ENCODE measurements at regions not wholly inside any gene's neighbourhood (a gene's known extent, or its start where the extent isn't known, plus 50 kb on each side); places are given as distances from the start of the nearest gene placed in this dataset.

DNA sequence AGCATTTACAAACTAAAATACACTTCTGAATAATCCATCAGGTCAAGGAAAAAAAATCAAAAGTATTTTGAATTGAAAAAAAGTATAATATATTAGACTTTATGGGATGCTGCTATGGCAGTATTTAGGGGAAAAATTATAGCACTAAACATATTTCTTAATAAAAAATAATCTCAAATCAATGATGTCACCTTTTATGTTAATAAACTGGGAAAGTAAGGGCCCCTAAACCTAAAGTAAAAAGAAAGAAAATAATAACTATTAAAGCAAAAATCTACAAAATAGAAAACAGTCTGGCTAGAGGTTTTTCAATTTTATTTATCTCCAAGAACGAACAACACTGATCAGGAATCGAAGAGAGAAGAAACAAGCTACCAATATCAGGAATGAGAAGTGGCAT is 160.8 kb upstream of the PLXNA2 start:
- Histone ChIP-seq H3K27ac (ENCODE audit: low read depth in 2 of 2, low read length in 1 of 2) (no peak overlapping the region), H3K4me1 (ENCODE audit: control insufficient read depth in 2 of 2, insufficient read depth in 2 of 2, low read length in 1 of 2) (no peaks in the 10 kb centered on the region), H3K36me3 (ENCODE audit: control insufficient read depth in 2 of 2, insufficient read depth in 2 of 2, low read length in 1 of 2) (no peaks in the 10 kb centered on the region), H3K27me3 (ENCODE audit: control insufficient read depth in 1 of 2, insufficient read depth in 2 of 2, low read length in 2 of 2) (no peaks in the 10 kb centered on the region), H3K9me3 (ENCODE audit: control insufficient read depth in 2 of 2, insufficient read depth in 1 of 2, low read depth in 1 of 2, low read length in 1 of 2) (no peaks in the 10 kb centered on the region), H3K4me3 (ENCODE audit: low read depth in 1 of 2, low read length in 2 of 2) (no peak overlapping the region)
- 90 to 91% methylated on average over 2 of the region's 2 CpGs for WGBS, 2 donors

DNA sequence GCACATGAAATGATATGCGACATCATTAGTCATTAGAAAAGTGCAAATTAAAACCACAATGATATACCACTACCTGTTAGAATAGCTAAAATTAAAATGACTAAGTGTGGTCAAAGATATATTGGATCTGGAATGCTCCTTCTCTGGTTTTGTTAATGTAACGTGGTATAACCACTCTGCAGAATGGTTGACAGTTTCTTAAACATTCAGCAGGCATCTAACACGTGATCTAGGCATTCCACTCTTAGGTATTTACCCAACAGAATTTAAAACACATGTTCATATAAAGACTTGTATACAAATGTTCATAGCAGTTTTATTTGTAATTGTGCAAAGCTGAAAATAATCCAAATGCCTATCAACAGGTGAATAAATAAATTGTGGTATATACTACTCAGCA is 165.0 kb upstream of the PLXNA2 start:
- 65 to 73% methylated on average over 3 of the region's 3 CpGs for WGBS, 2 donors
- H3K9me3 ChIP-seq (ENCODE audit: control insufficient read depth in 2 of 2, insufficient read depth in 1 of 2, low read depth in 1 of 2, low read length in 1 of 2), result no peaks in the 10 kb centered on the region
- H3K4me1 ChIP-seq (ENCODE audit: control insufficient read depth in 2 of 2, insufficient read depth in 2 of 2, low read length in 1 of 2), result no peaks in the 10 kb centered on the region
- no peaks in the 10 kb centered on the region for H3K27me3 ChIP-seq (ENCODE audit: control insufficient read depth in 1 of 2, insufficient read depth in 2 of 2, low read length in 2 of 2)
- H3K4me3 ChIP-seq (ENCODE audit: low read depth in 1 of 2, low read length in 2 of 2), result no peak overlapping the region
- H3K27ac ChIP-seq (ENCODE audit: low read depth in 2 of 2, low read length in 1 of 2), result no peak overlapping the region
- no peaks in the 10 kb centered on the region for H3K36me3 ChIP-seq (ENCODE audit: control insufficient read depth in 2 of 2, insufficient read depth in 2 of 2, low read length in 1 of 2)

DNA sequence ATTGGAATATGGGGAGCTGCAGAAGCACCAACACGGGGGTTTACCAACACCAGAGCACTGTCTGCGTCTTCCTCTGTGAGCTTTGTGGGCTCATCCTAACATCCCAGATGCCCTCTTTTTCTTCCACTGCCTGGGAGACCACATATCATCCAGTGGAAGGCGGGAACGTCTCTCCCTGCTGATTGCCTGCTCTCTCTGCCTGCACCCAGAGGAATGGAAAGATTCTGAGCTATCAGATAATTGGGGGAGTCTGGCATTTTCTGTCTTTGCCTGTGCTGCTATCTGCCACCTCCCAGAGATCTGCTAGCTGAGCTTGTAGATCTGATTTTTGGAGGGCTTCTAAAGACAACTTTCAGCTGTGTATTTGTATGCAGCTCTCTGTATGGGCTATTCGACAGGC is 166.2 kb upstream of the PLXNA2 start:
- no peak overlapping the region for H3K4me3 ChIP-seq (ENCODE audit: low read depth in 1 of 2, low read length in 2 of 2)
- no peak overlapping the region for H3K27ac ChIP-seq (ENCODE audit: low read depth in 2 of 2, low read length in 1 of 2)
- 80 to 86% methylated on average over 5 of the region's 5 CpGs for WGBS, 2 donors
- no peaks in the 10 kb centered on the region for H3K27me3 ChIP-seq (ENCODE audit: control insufficient read depth in 1 of 2, insufficient read depth in 2 of 2, low read length in 2 of 2)
- no peaks in the 10 kb centered on the region for H3K9me3 ChIP-seq (ENCODE audit: control insufficient read depth in 2 of 2, insufficient read depth in 1 of 2, low read depth in 1 of 2, low read length in 1 of 2)
- no peaks in the 10 kb centered on the region for H3K36me3 ChIP-seq (ENCODE audit: control insufficient read depth in 2 of 2, insufficient read depth in 2 of 2, low read length in 1 of 2)
- no peaks in the 10 kb centered on the region for H3K4me1 ChIP-seq (ENCODE audit: control insufficient read depth in 2 of 2, insufficient read depth in 2 of 2, low read length in 1 of 2)

DNA sequence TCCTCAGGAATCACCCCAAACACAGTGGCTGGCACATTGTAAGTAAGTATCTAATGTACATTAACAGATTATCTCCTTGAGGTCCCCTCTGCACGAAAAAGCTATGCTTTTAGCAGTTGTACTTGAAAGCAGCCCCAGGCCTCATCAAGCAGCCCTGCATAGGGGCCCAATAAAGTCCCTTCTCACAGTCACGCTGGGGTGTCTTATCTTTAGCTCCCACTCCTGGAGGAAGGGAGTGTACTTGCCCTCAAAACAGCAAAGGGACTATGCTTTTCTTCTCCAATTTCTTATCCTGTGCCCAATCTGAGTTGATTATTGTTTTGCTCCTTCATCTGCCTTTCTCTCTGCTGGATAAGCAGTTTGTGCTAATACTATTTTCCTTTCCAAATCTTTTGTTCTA is 168.8 kb upstream of the PLXNA2 start:
- Histone ChIP-seq H3K4me1 (ENCODE audit: control insufficient read depth in 2 of 2, insufficient read depth in 2 of 2, low read length in 1 of 2) (no peaks in the 10 kb centered on the region), H3K27ac (ENCODE audit: low read depth in 2 of 2, low read length in 1 of 2) (no peak overlapping the region), H3K27me3 (ENCODE audit: control insufficient read depth in 1 of 2, insufficient read depth in 2 of 2, low read length in 2 of 2) (no peaks in the 10 kb centered on the region), H3K36me3 (ENCODE audit: control insufficient read depth in 2 of 2, insufficient read depth in 2 of 2, low read length in 1 of 2) (no peaks in the 10 kb centered on the region), H3K4me3 (ENCODE audit: low read depth in 1 of 2, low read length in 2 of 2) (no peak overlapping the region), H3K9me3 (ENCODE audit: control insufficient read depth in 2 of 2, insufficient read depth in 1 of 2, low read depth in 1 of 2, low read length in 1 of 2) (no peaks in the 10 kb centered on the region)
- WGBS, 2 donors, result 64 to 65% methylated on average over 2 of the region's 2 CpGs

DNA sequence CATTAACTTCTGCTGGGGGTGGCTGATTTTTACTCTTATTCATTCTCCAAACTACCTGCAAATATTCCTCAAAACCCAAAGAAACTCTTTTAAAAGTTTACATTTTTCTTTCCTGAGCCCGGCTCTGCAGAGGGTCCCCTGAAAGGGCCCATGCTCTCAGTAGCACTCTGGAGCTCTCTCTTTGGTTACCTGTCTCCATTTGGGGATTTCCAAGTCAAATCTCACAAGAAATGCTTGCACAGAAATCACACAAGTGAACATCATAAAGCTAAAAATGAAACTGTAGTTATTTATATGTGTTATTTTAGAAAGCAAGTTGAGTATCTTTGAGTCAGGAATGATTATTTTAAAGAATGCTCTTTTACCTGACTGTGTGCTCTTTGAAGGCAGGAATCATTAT is 174.5 kb upstream of the PLXNA2 start:
- H3K27ac ChIP-seq (ENCODE audit: low read depth in 2 of 2, low read length in 1 of 2), result no peak overlapping the region
- H3K4me1 ChIP-seq (ENCODE audit: control insufficient read depth in 2 of 2, insufficient read depth in 2 of 2, low read length in 1 of 2), result no peaks in the 10 kb centered on the region
- no peaks in the 10 kb centered on the region for H3K9me3 ChIP-seq (ENCODE audit: control insufficient read depth in 2 of 2, insufficient read depth in 1 of 2, low read depth in 1 of 2, low read length in 1 of 2)
- no peak overlapping the region for H3K4me3 ChIP-seq (ENCODE audit: low read depth in 1 of 2, low read length in 2 of 2)
- WGBS, 2 donors, result 77 to 93% methylated on average over 1 of the region's 1 CpG
- no peaks in the 10 kb centered on the region for H3K27me3 ChIP-seq (ENCODE audit: control insufficient read depth in 1 of 2, insufficient read depth in 2 of 2, low read length in 2 of 2)
- H3K36me3 ChIP-seq (ENCODE audit: control insufficient read depth in 2 of 2, insufficient read depth in 2 of 2, low read length in 1 of 2), result no peaks in the 10 kb centered on the region

GRCh38 chr1:208419746-208420420 is 175.7 kb upstream of the PLXNA2 start:
- no peaks in the 10 kb centered on the region for H3K4me1 ChIP-seq (ENCODE audit: control insufficient read depth in 2 of 2, insufficient read depth in 2 of 2, low read length in 1 of 2)
- no peak overlapping the region for H3K4me3 ChIP-seq (ENCODE audit: low read depth in 1 of 2, low read length in 2 of 2)
- no peaks in the 10 kb centered on the region for H3K9me3 ChIP-seq (ENCODE audit: control insufficient read depth in 2 of 2, insufficient read depth in 1 of 2, low read depth in 1 of 2, low read length in 1 of 2)
- H3K27ac ChIP-seq (ENCODE audit: low read depth in 2 of 2, low read length in 1 of 2), result no peak overlapping the region
- WGBS, 2 donors, result 62 to 68% methylated on average over 5 of the region's 5 CpGs
- no peaks in the 10 kb centered on the region for H3K36me3 ChIP-seq (ENCODE audit: control insufficient read depth in 2 of 2, insufficient read depth in 2 of 2, low read length in 1 of 2)
- no peaks in the 10 kb centered on the region for H3K27me3 ChIP-seq (ENCODE audit: control insufficient read depth in 1 of 2, insufficient read depth in 2 of 2, low read length in 2 of 2)

GRCh38 chr1:208420696-208421095 is 176.5 kb upstream of the PLXNA2 start:
- Histone ChIP-seq H3K36me3 (ENCODE audit: control insufficient read depth in 2 of 2, insufficient read depth in 2 of 2, low read length in 1 of 2) (no peaks in the 10 kb centered on the region), H3K4me3 (ENCODE audit: low read depth in 1 of 2, low read length in 2 of 2) (no peak overlapping the region), H3K27ac (ENCODE audit: low read depth in 2 of 2, low read length in 1 of 2) (no peak overlapping the region), H3K9me3 (ENCODE audit: control insufficient read depth in 2 of 2, insufficient read depth in 1 of 2, low read depth in 1 of 2, low read length in 1 of 2) (no peaks in the 10 kb centered on the region), H3K27me3 (ENCODE audit: control insufficient read depth in 1 of 2, insufficient read depth in 2 of 2, low read length in 2 of 2) (no peaks in the 10 kb centered on the region), H3K4me1 (ENCODE audit: control insufficient read depth in 2 of 2, insufficient read depth in 2 of 2, low read length in 1 of 2) (no peaks in the 10 kb centered on the region)
- WGBS, 2 donors, result 64 to 76% methylated on average over 1 of the region's 1 CpG

DNA sequence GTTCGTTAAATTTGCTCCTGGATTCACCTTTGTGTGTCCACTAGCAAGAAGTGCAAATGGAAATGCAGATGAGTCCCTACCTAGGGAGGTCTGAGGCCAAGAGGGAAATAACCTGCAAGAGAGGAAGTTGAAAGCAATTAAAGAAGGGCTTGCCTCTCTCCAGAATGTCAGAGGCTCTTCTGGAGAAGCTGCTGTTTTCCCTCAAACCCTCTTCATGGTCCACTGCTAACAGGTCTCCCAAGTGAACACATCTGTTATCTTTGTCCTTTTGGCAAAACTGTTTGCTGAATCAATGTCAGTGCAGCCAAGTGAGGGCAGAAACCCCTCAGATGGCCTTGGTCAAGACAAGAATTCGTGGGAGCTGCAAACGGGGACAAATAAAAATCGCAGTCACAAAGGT is 177.3 kb upstream of the PLXNA2 start:
- Histone ChIP-seq H3K9me3 (ENCODE audit: control insufficient read depth in 2 of 2, insufficient read depth in 1 of 2, low read depth in 1 of 2, low read length in 1 of 2) (no peaks in the 10 kb centered on the region), H3K4me3 (ENCODE audit: low read depth in 1 of 2, low read length in 2 of 2) (no peak overlapping the region), H3K4me1 (ENCODE audit: control insufficient read depth in 2 of 2, insufficient read depth in 2 of 2, low read length in 1 of 2) (no peaks in the 10 kb centered on the region), H3K27me3 (ENCODE audit: control insufficient read depth in 1 of 2, insufficient read depth in 2 of 2, low read length in 2 of 2) (no peaks in the 10 kb centered on the region), H3K27ac (ENCODE audit: low read depth in 2 of 2, low read length in 1 of 2) (no peak overlapping the region), H3K36me3 (ENCODE audit: control insufficient read depth in 2 of 2, insufficient read depth in 2 of 2, low read length in 1 of 2) (no peaks in the 10 kb centered on the region)
- 69 to 78% methylated on average over 4 of the region's 4 CpGs for WGBS, 2 donors

DNA sequence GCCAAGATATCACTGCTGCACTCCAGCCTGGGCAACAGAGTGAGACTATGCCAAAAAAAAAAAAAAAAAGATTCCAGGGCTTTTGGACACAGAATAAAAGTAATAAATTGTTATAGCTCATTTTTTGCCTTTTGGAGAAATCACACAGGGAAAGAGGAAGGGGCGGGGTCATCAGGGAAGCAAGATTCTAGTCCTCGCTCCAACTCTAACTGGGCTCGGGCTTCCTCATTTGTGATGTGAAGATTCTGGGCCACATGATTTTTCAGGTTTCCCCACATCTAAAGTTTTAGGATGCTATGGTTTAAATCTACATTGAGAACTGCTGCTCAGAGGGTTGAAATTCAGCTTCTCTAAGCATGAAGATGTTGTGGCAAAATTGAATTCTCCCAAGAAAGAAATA is 179.3 kb upstream of the PLXNA2 start:
- Histone ChIP-seq H3K9me3 (ENCODE audit: control insufficient read depth in 2 of 2, insufficient read depth in 1 of 2, low read depth in 1 of 2, low read length in 1 of 2) (no peaks in the 10 kb centered on the region), H3K27ac (ENCODE audit: low read depth in 2 of 2, low read length in 1 of 2) (no peak overlapping the region), H3K36me3 (ENCODE audit: control insufficient read depth in 2 of 2, insufficient read depth in 2 of 2, low read length in 1 of 2) (no peaks in the 10 kb centered on the region), H3K27me3 (ENCODE audit: control insufficient read depth in 1 of 2, insufficient read depth in 2 of 2, low read length in 2 of 2) (no peaks in the 10 kb centered on the region), H3K4me3 (ENCODE audit: low read depth in 1 of 2, low read length in 2 of 2) (no peak overlapping the region), H3K4me1 (ENCODE audit: control insufficient read depth in 2 of 2, insufficient read depth in 2 of 2, low read length in 1 of 2) (no peaks in the 10 kb centered on the region)
- 73 to 85% methylated on average over 3 of the region's 3 CpGs for WGBS, 2 donors

DNA sequence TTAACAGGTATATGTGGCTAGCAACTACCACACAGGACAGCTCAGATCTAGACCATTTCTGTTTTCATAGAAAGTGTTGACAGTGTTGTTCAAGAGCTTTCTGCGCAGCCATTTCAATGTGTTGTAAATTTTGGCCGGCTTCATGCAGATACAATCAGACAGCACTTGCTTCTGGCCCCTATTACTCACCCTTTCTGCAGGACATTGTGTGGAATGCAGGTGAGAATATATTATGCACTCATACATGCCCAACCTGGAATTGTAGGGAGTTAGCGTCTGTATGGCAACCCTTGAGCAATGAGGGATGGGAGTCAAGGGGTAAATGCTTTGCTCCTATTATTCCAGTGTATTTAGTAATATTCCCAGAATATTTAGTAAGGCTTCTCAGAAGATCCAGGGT is 180.9 kb upstream of the PLXNA2 start:
- WGBS, 2 donors, result 94 to 99% methylated on average over 3 of the region's 3 CpGs
- no peaks in the 10 kb centered on the region for H3K4me1 ChIP-seq (ENCODE audit: control insufficient read depth in 2 of 2, insufficient read depth in 2 of 2, low read length in 1 of 2)
- no peak overlapping the region for H3K4me3 ChIP-seq (ENCODE audit: low read depth in 1 of 2, low read length in 2 of 2)
- no peak overlapping the region for H3K27ac ChIP-seq (ENCODE audit: low read depth in 2 of 2, low read length in 1 of 2)
- no peaks in the 10 kb centered on the region for H3K36me3 ChIP-seq (ENCODE audit: control insufficient read depth in 2 of 2, insufficient read depth in 2 of 2, low read length in 1 of 2)
- no peaks in the 10 kb centered on the region for H3K9me3 ChIP-seq (ENCODE audit: control insufficient read depth in 2 of 2, insufficient read depth in 1 of 2, low read depth in 1 of 2, low read length in 1 of 2)
- no peaks in the 10 kb centered on the region for H3K27me3 ChIP-seq (ENCODE audit: control insufficient read depth in 1 of 2, insufficient read depth in 2 of 2, low read length in 2 of 2)

All from esophagus (tissue), 2 donors.